Fibroblast of gingiva (primary cell): ENCODE measurements at regions not wholly inside any gene's neighbourhood (a gene's known extent, or its start where the extent isn't known, plus 50 kb on each side); places are given as distances from the start of the nearest gene placed in this dataset.

ENCODE experiments used
- DNase-seq: peaks from one replicate; pipeline ENCODE4 v3.0.0-alpha.2; 2011; ENCODE audit warnings: low read depth

DNA sequence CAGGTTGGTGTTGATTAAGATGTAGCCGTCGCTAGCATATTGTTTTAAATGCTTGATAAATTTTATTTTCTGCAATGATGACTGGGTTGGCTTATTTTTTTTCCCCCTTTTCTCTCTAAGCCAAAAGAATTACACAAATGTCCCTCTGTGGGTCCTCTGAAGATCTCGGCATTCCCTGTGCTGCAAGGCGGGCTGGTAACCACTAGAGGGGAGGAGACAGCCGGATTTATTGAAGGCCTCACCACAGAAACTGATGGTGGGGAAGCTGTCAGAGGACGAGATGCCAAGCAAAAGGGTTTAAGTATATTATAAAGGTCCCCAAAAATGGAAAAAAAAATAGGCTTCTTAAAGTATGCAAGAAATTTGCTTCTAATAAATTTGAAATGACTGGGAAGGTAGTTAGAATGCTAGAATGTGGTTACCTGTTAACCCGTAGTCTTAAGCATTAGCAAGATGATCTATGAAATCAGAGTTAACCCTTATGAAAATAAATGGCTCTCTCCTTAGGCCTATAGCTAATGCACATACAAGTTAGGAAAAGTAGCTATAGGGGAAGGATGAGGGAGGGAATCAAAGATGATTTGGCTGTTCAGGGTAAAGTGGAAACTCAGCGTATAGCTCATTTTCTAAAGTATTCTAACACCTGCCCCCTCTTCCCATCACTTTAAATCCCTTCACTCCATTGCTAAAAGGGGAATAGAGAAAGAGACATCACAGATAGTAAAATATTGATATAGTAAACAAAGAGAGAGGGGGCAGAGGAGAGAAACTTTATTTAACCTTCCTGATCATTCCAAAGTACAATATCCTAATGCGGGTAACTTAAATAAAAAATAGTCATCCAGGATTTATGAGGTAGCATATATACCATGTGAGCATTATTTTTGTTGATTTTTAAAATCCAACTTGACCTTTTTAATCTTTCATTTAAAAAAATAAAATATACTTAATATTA is 894.5 kb upstream of the POU3F3 start:
- peak; percentile 45 for DNase-seq

DNA sequence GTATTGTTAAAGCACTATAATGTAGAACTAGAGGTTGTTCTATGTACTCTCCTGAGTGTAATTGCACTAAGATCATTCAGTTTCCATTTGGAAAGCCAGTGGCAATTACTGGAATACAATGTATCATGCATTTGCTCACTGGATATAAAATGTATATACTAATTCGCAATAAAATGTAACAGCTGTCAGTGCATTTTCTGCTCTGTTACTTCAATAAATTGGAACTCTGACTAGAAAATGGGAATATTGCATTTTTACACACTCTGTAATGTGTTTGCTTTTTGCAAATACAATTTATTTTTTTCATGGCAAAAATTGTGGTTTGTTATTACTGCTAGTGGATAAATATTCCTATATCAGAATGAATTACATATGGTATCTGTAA is 893.8 kb upstream of the POU3F3 start:
- DNase-seq = no peak

DNA sequence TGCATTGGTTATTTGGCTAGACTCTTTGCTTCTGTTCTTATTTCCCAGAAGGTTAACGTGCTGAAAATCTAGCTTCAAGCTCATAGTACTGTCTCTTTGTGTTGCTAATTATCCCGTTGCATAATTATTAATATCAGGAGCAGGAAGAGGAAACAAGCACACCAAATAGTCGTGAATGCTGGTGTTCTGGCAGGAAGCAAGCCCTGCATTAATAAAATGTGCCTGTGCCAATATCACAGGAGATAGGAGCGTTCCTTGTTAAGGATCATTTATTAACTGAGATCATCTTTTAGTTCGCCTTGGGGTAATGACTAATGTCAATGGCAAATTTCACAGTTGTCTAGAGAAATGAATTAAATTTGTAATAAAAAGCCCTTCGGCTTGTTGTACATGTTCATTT is 893.0 kb upstream of the POU3F3 start:
- DNase-seq = no peak

DNA sequence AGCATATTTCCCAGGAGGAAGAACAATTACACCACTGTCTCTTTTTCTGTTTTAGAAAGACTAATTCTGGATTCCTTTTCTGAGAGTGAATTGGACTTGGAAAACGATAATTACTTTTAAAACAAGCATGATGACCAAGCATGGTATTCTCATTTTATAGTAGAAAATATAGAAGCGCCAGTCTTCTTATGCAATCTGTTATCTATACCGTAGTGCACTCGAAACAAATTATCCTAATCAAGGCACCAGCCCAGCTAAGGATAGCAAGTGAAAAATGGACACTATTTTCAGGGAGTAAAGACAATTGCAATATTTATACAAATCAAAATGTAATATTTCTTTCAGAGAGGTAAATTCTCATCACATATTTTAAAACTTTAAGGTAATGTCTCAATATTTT is 892.1 kb upstream of the POU3F3 start:
- DNase-seq = no peak

DNA sequence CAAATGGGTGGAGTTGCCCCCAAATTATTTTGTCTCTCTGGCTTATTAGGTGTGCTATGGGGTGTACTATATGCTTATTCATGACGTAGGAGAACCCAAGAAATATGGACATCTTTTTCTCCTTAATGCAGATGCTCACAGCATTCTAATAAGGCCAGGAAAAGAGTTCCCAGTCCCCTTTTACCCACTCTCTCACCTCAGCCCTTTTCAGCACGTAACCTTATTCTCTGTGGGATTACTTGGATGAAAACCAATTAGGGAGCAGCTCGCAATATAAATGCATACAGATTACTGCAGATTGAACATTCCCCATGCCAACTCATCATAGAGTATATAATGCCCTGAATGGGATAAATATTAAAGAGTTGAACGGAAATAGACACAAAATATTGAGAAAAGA is 891.2 kb upstream of the POU3F3 start:
- DNase-seq = no peak

DNA sequence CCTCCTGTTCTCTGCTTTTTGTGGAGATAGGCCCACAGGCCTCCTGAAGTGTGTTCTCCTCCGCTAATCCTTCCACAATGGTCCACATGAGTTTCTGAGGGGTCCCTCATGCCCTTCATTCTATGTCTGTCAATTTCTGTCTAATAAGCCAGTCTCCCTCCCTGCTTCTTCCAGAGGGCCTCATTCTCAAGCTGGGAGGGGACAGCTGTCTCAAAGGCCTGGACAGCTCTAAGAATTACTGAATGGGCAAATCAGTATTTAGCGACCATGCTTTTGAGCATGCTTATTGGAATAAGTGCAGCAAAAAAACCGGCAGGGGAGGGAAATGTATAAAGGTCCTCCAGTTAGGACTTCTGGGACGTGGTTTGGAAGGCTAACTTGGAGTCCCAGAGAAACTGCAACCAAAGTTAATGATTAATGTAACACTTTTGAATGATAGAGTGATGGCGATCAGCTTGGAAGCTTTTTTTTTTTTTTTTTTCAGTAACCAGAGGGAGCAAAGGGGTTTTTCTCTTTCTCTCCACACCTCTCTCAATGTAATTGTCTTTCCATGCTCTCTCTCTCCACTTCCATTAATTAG is 890.7 kb upstream of the POU3F3 start:
- DNase-seq = no peak

DNA sequence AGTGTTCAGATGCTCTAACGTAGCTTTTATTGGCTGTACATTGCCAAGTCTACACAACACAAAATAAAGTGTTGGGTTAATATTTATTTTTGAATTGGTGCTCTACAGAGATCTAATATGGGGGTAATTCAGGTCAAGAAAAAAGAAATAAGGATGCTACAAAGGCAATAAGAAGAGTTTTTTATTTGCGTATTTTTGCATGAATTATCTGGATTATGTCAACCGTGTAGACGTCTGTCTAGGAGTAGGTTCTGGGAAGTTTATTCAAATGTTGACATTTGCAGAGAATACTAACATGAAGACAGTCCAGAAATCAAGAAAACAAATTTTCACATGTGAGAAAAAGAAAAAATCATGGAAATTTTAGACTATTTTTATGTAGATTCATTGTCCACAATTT is 876.7 kb upstream of the POU3F3 start:
- DNase-seq = no peak

DNA sequence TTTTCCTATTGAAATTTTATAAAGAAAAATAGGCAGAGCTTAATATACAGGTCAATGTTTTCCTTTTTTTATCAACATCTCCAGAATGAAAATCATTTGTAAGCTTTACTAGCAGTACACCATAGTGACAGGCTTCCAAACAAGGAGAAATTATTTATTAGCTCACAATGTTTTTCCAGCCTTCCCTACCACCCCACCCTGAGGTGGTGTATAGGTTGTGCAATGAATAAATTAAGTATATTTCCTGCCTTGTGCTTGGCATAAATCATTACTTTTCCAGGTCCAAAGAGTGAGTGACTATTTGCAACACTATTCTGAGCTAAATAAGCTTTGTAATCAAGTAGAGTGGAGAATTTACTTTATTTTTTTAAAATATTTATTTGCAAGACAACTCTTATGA is 876.2 kb upstream of the POU3F3 start:
- no peak for DNase-seq

DNA sequence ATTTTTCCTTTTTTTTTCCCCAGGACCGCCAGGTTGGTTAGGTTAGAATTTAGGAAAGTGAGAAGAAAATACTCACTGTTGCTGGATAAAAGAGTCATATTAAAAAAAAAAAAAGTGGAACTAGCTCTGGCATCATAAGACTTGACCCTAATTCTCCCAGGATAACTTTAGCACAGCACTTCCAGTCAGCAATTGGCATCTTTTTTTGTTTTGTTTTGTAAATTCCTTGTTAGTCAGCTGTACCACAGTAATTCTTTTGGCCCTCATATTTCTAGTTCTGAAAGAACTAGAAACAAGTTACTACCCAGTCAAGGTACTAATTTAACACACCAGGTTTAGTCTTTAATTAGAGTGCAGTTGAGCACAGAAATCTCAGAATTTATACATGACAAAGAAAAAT is 873.5 kb upstream of the POU3F3 start:
- DNase-seq = peak; percentile 14

DNA sequence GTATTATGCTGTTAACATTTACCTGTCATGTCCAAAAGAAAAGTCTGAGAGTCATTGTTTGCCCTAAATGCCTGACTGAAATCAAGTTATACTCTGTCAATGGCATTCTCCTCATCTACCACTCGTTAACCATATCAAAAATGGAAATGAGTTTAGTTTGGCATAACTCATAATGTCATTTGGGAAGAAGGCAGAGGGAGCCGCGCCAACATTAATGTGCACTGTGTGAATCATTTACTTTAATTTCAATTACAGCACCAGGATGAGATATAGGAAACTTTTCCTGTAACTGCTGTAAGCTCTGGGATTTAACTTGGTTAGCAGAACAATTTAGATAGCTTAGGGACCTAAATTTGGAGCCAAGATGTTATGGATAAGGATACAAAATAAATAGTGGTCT is 871.2 kb upstream of the POU3F3 start:
- DNase-seq = no peak

DNA sequence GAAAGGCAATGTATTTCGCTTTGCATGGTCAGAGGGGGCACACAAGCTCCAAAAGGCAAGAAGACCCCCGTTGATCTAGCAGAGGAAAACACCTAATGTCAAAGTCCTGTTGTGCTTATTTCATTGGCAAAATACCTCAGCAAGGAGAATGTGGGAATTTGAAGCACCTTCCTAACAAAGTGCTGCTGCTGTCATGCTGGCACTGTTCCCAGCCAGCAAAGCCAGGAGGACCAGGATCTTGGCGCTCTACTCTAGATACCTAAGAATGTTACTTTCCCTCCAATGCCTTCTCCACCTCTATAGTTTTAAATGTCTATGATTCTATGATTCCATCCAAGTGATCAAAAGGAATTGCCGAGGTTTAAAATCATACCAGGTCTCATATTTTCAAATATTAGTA is 867.9 kb upstream of the POU3F3 start:
- no peak for DNase-seq

DNA sequence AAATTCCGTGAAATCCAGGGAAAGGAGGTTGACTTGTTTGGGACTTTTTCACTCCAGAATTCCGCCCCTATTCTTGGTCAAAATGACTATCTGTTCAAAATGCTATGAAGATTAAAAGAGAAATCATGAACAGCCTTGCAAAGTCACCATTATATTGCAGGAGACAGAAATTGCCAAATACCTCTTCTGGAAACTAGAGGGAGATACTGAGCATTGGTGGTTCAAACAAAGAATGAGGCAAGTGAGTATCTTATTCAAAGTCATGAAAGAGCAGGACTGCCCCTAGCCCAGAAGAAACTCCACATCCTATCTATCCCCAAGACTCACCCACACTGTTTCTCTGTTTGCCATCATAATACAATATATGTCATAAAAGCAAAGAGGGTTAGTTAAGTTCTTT is 862.3 kb upstream of the POU3F3 start:
- DNase-seq = no peak

DNA sequence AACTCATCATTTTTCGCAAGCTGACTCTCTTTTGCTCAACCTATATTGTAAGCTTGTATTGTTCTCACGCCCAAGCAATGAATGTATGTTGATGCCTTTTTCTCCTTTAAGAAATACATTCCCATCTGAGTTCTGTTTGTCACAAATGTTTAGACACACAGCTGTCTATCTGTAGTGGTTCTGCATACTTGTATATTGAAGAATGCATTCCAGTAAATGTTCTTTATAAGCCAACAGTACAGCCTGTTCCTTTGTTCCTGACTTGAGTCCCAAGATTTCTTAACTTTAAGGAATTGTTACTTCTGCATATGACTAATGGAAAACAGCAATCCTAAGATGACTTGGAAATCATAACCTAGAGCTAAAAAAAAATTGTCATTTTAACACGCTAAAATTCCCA is 849.1 kb upstream of the POU3F3 start:
- peak; percentile 74 for DNase-seq

DNA sequence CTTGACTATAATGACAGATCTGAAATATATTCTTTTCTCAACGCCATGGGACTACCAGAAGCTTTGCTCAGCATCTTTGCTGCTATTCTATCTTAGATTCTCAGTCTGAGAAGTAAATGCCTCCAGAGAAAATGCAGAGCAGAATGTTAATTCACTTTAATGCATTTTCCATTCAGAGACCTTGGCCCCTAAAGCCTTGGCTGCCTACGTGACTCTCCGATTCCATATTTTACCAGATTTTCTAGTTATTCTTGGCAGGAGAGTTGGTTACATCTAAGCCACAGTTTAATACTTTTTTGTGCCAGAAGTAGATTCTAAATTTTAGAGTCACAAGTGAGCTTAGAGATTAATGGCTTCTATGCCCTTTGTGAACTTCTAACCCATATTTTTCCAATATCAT is 837.1 kb upstream of the POU3F3 start:
- DNase-seq = no peak

DNA sequence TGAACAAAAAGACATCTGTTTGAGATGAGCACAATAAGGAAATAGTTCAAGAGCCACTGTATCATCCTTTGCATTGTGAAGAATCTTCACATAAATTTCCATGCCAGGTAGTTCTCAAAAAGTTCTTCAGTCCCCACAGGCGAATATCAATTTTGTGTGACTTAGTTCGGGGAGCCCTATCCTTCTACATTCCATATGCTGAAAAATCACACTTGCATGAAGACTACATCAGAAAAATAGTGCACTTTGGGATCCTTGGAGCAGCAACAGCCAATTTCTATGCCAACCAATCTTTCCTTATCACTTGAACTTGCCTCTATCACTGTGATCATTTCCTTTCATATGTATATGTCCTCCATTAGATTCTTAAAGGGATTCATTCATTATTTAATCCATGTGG is 830.6 kb upstream of the POU3F3 start:
- no peak for DNase-seq

DNA sequence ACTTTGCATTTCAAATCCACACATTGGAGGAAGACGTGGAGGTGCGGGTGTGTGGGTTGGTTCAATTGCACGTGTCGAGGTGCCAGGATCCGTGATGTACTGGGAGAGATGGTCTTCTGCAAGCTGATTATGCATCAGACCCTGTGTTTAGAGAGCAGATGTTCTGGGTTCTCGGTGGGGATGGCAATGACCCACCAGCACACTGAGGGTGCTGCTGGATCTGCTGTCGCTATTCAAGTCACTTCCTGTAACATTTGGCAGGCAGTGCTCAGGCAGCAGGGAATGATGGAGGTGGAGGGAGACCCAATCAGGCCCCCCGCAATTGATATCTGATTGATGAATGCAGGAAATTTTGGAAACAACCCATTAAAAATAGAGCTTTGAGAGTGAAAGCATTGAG is 830.1 kb upstream of the POU3F3 start:
- DNase-seq = no peak

DNA sequence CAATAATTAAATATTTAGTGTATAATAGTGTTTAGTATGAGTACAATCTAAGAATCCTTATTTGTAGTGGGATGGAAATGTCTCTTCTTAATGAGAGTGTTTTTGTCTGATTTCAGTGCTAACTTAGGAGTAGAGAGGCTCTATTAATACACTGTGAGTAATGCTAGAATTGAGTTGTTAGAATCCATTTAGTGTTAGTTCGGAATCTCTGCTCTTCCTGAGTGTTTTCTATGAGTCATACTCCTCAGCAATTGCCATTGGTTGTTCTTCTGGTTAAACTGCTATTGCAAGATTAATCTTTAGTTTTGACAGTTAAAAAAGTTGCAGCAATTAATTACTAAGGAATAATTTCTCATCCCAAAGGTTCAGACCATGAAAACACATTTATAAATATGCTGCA is 828.6 kb upstream of the POU3F3 start:
- no peak for DNase-seq

DNA sequence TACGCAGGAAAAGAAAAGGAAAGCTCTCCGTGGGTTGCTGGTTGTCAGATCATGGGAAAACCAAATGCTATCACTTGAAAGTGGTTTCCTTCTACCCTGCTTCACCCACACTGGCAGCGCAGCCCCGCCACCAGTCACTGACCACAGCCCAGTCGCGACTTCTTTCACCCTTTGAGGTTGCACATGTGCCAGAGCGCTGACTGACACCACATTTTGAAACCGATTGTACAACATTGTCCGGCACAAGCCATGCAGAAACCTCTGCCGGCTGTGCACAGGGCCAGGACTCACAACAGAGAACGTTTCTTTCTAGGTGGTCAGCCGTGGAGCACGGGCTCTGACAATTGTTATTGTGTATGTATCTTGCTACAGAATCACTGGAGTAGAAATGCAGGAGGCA is 827.2 kb upstream of the POU3F3 start:
- peak; percentile 6 for DNase-seq

DNA sequence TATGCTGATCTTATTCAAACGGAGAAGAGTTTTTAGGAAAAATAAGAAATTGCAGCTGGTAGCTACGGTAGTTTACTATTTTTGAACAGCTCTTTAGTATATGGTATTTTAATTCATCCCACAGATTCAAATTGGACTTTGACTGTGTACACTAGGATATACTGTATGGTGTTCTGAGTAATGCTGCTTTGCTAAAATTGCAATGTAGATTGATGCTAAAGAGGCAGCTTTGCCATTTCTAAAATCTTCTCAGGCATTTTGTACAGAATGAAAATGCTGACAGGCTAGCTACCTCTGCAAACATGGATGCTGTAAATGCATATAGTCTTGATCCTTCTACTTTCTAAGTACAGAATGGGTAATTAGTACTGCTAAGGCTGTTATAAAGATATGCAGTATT is 826.6 kb upstream of the POU3F3 start:
- no peak for DNase-seq

DNA sequence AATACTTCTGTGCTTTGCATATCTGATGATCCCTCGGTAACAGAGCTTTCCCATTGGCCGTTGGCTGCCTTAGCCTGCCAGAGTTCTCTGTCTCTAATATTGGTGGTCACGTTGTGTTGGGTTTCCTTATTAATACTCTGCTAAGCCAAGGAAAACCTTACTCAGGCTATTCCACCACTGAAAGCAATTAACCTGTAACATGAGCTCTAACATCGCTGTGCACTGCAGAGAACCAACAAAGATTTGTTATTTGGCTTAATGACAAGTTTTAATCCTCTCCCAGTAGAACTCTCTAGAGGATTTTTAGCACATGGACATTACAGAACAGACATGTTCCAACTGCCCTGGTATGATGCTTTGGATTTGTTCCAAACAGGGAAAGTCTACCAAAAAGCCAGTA is 825.9 kb upstream of the POU3F3 start:
- peak; percentile 70 for DNase-seq

DNA sequence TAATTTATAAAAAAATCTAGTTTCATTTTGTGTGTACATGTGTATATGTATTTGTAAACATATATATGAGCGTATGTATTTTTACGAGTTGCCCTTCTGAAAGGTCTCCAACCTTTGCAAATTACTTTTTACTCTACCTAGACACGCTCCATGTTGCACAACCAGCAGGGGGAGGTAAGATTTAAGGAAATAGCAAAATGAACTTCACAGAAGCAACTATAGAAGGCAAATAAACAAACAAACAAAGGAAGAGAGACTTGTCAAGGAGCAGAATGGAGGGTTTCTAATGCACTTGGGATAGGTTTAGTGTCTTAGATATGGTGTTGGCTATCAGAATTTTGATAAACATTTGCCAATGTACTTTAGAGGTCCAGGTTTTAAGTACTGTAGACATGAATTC is 820.5 kb upstream of the POU3F3 start:
- DNase-seq = no peak

DNA sequence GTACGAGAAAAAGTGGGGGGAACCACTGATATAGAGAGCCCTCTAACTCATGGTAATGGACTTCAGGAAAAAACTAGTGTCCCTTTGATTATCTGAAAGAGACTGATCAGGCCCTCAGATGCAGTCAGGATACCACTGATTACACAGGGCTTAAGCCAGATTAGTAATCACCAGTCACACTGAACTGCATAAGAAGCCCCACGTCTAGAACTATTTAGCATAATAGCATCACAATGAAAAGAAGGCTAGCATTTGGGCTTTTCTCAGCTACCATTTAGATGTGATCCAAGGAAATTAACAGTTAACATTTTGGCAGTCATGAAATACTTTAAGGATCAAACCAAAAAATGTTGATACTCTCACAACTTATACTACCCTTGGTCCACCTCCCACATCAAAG is 813.1 kb upstream of the POU3F3 start:
- no peak for DNase-seq

DNA sequence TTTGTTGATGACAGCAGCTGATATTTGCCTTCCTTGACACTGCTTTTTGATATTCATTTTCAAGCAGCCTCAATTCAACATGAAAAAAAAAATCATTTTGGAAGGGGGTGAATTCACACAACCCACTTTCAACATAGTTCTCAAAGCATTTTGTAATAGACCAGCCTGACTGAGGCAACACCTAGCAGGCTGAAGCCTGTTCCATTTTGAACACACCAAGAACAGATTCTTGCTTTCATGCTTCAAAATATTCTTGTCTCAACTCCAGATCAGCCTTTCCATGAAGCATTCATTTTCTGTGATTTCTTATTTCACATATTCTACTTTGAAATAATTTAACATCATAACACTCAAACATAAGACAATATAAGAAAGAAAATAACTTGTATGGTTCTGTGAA is 812.6 kb upstream of the POU3F3 start:
- no peak for DNase-seq

DNA sequence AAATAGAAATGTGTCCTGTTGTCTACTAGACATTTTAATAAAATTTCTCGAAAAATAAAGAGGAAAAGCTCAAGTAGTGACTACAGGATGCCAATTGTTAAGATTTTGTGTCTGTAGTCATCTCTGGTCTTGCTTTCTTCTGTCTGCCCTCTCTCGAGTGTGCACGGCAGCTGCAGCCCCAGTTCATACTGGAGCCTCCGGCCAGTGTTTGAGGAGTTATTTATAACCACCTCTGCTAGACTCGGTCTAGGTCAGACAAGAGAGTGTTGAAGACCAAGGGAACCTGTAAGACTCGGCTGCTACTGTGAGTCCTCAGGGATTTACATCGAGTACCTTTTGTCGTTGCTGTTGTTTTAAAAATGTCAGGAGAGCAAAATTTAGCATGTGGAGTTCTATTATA is 810.1 kb upstream of the POU3F3 start:
- peak; percentile 2 for DNase-seq
